B cell (primary cell): ENCODE measurements at regions not wholly inside any gene's neighbourhood (a gene's known extent, or its start where the extent isn't known, plus 50 kb on each side); places are given as distances from the start of the nearest gene placed in this dataset.

Source experiments
- ATAC-seq: fragments of 200-7000 bp; cut with Tn5 transposase; one replicate; pipeline ENCODE4 v1.10.0; 2021; ENCODE audit warnings: low read depth, mild to moderate bottlenecking, moderate number of reproducible peaks, moderate library complexity
- CTCF ChIA-PET: fragments of 350-600 bp; sonication (Branson Sonifier 250); formaldehyde crosslinking; loops from one replicate; lab custom pipeline; 2021; ENCODE audit warnings: antibody characterized with exemption, inconsistent platforms; lab: Charles Lee
- POLR2A ChIA-PET: fragments of 350-600 bp; sonication (Branson Sonifier 250); formaldehyde crosslinking; loops from one replicate; lab custom pipeline; 2021; ENCODE audit warnings: antibody characterized with exemption; lab: Charles Lee
- DNase-seq: peaks from one replicate; pipeline ENCODE4 v3.0.0; 2013
- H2AFZ ChIP-seq: 2 replicates; pipeline ENCODE4 v1.6.1; 2012; ENCODE audit warnings: mild to moderate bottlenecking, low read depth, low read length; ENCODE audit not compliant: insufficient read depth, poor library complexity, severe bottlenecking
- H3K27ac ChIP-seq, 2 donors: 1 replicate in 1 of 2; 2 replicates in 1 of 2; pipeline ENCODE4 v1.5.1; 2012 to 2013; ENCODE audit warnings: low read length in 2 of 2, mild to moderate bottlenecking in 2 of 2, moderate library complexity in 1 of 2
- H3K27me3 ChIP-seq, 4 experiments: fragments of 200-600 bp in 1 of 4; sonication (generic) in 1 of 4; replicated peaks in 1 of 4; 1 replicate in 2 of 4; 2 replicates in 2 of 4; pipeline versions ENCODE4 v1.6.1 to v1.7.0; 2013 to 2016; ENCODE audit warnings: low read length in 3 of 4, mild to moderate bottlenecking in 2 of 4, mixed read lengths in 1 of 4, moderate library complexity in 1 of 4; ENCODE audit not compliant: insufficient read depth in 4 of 4, control insufficient read depth in 3 of 4; ENCODE audit errors: control extremely low read depth in 1 of 4
- H3K36me3 ChIP-seq, 2 experiments: replicated peaks in 1 of 2; 1 replicate in 1 of 2; 2 replicates in 1 of 2; pipeline versions ENCODE4 v1.6.1 to v1.7.1; 2013; ENCODE audit warnings: low read length in 1 of 2; ENCODE audit not compliant: insufficient read depth in 2 of 2, control insufficient read depth in 1 of 2; ENCODE audit errors: control extremely low read depth in 1 of 2, extremely low read depth in 1 of 2
- H3K4me1 ChIP-seq, 2 donors: fragments of 200-600 bp in 1 of 2; sonication (generic) in 1 of 2; 1 replicate in 1 of 2; 2 replicates in 1 of 2; pipeline versions ENCODE4 v1.5.1 to v1.6.1; 2013 to 2017; ENCODE audit warnings: low read length in 2 of 2; ENCODE audit not compliant: control insufficient read depth in 2 of 2, insufficient read depth in 2 of 2
- H3K4me2 ChIP-seq: replicated peaks from 2 replicates; pipeline ENCODE3; 2012; ENCODE audit warnings: mild to moderate bottlenecking, low read depth, low read length; ENCODE audit not compliant: poor library complexity, severe bottlenecking
- H3K4me3 ChIP-seq, 5 experiments: fragments of 200-600 bp in 1 of 5; sonication (generic) in 1 of 5; 1 replicate in 3 of 5; 2 replicates in 2 of 5; pipeline versions ENCODE4 v1.5.1 to v1.7.0; 2011 to 2016; ENCODE audit warnings: low read length in 4 of 5, mild to moderate bottlenecking in 4 of 5, low read depth in 2 of 5, control low read depth in 1 of 5, moderate library complexity in 1 of 5; ENCODE audit not compliant: insufficient read depth in 1 of 5; ENCODE audit errors: control extremely low read depth in 1 of 5, extremely low read depth in 1 of 5
- H3K79me2 ChIP-seq: fragments of 200-600 bp; sonication (generic); one replicate; pipeline ENCODE4 v1.6.0; 2016; ENCODE audit warnings: low read length; ENCODE audit not compliant: control insufficient read depth, insufficient read depth
- H3K9ac ChIP-seq: fragments of 200-600 bp; sonication (generic); 2 replicates; pipeline ENCODE4 v1.6.1; 2017; ENCODE audit warnings: mild to moderate bottlenecking, low read length, moderate library complexity
- H3K9me3 ChIP-seq, 3 donors: one replicate each; pipeline versions ENCODE4 v1.6.1 to v1.7.1; 2013; ENCODE audit warnings: low read length in 2 of 3; ENCODE audit not compliant: control insufficient read depth in 2 of 3, insufficient read depth in 1 of 3; ENCODE audit errors: control extremely low read depth in 1 of 3
- H4K20me1 ChIP-seq: 2 replicates; pipeline ENCODE4 v1.6.0; 2012; ENCODE audit warnings: mild to moderate bottlenecking, low read length; ENCODE audit not compliant: insufficient read depth, control insufficient read depth, poor library complexity, severe bottlenecking
- H3K27ac Mint-ChIP-seq: one replicate; pipeline ENCODE4 v1.8.0; 2021; ENCODE audit warnings: mixed read lengths
- H3K27me3 Mint-ChIP-seq: one replicate; pipeline ENCODE4 v1.8.0; 2021; ENCODE audit warnings: mixed read lengths
- H3K4me1 Mint-ChIP-seq: one replicate; pipeline ENCODE4 v1.8.0; 2021; ENCODE audit warnings: mixed read lengths
- H3K4me3 Mint-ChIP-seq: one replicate; pipeline ENCODE4 v1.8.0; 2021; ENCODE audit warnings: mixed read lengths
- H3K9me3 Mint-ChIP-seq: one replicate; pipeline ENCODE4 v1.8.0; 2022; ENCODE audit warnings: mixed read lengths; ENCODE audit not compliant: insufficient read depth
- CTCF ChIP-seq: fragments of 200-600 bp; IDR thresholded peaks from one replicate; pipeline ENCODE4 v1.8.0; 2022; ENCODE audit warnings: antibody characterized with exemption, mild to moderate bottlenecking
- EZH2 ChIP-seq: IDR thresholded peaks from 2 replicates; pipeline ENCODE4 v1.6.1; 2012; ENCODE audit warnings: borderline replicate concordance, low read depth, mild to moderate bottlenecking, moderate library complexity, low read length; ENCODE audit not compliant: insufficient read depth, poor library complexity, severe bottlenecking
- WGBS: methylation state at CpG from one replicate; pipeline ENCODE4 v1.1.5; 2013; ENCODE audit warnings: missing lambda C conversion rate; ENCODE audit not compliant: insufficient coverage; 5-methylcytosine and 5-hydroxymethylcytosine counted together
- intact Hi-C: fragments of 100-400 bp; cut with micrococcal nuclease; formaldehyde crosslinking; loops from one replicate; pipeline ENCODE4 v1.10.0; 2022

- ATAC-seq (no peak), DNase-seq (no peak)
- TF ChIP-seq CTCF (no peak), EZH2 (no peak)
- Histone ChIP-seq H3K4me3 (no peak overlapping the region), H2AFZ (no peak overlapping the region), H3K79me2 (no peaks in the 10 kb centered on the region), H3K27ac (no peak overlapping the region), H3K4me2 (no peak overlapping the region), H3K27me3 (peaks cover 0 to 4% (median under 1%) of the 10 kb centered on the region in 4 experiments), H3K36me3 (no peaks in the 10 kb centered on the region), H3K9ac (no peak overlapping the region), H3K4me1 (no peaks in the 10 kb centered on the region), H4K20me1 (no peaks in the 10 kb centered on the region), H3K9me3 (no peaks in the 10 kb centered on the region)
- Mint-ChIP-seq H3K9me3 (no peaks in the 10 kb centered on the region), H3K4me1 (no peaks in the 10 kb centered on the region), H3K4me3 (no peak overlapping the region), H3K27me3 (no peaks in the 10 kb centered on the region), H3K27ac (no peak overlapping the region)
- CTCF ChIA-PET: no interaction called here
- intact Hi-C loops: no loop called here
- POLR2A ChIA-PET: no interaction called here
- WGBS: 92% methylated on average over 7 of the region's 7 CpGs
Observed at GRCh38 chr11:119864836-119865235, 135.8 kb upstream of the NECTIN1 start.

GRCh38 chr11:119863851-119864601 is 135.0 kb upstream of the NECTIN1 start:
- H2AFZ ChIP-seq: no peak overlapping the region
- no peak overlapping the region for H3K9ac ChIP-seq
- H3K4me1 ChIP-seq: no peaks in the 10 kb centered on the region
- no peak overlapping the region for H3K4me3 ChIP-seq
- H3K27ac Mint-ChIP-seq: no peak overlapping the region
- intact Hi-C loops: no loop called here
- no peaks in the 10 kb centered on the region for H3K9me3 ChIP-seq
- WGBS: 58% methylated on average over 11 of the region's 17 CpGs
- H3K9me3 Mint-ChIP-seq: no peaks in the 10 kb centered on the region
- H3K27ac ChIP-seq: no peak overlapping the region
- H3K27me3 Mint-ChIP-seq: peaks cover under 1% of the 10 kb centered on the region
- H4K20me1 ChIP-seq: no peaks in the 10 kb centered on the region
- POLR2A ChIA-PET: no interaction called here
- DNase-seq (no peak), ATAC-seq (no peak)
- H3K4me1 Mint-ChIP-seq: no peaks in the 10 kb centered on the region
- peaks cover 0 to 4% (median under 1%) of the 10 kb centered on the region in 4 experiments for H3K27me3 ChIP-seq
- no peak overlapping the region for H3K4me3 Mint-ChIP-seq
- no peak overlapping the region for H3K4me2 ChIP-seq
- CTCF ChIA-PET: no interaction called here
- H3K36me3 ChIP-seq: no peaks in the 10 kb centered on the region
- H3K79me2 ChIP-seq: no peaks in the 10 kb centered on the region
- TF ChIP-seq CTCF (no peak), EZH2 (no peak)
